NCI-H1694 treated with DMSO at 0.1 percent for 48 hours (cell line): ENCODE measurements at regions not wholly inside any gene's neighbourhood (a gene's known extent, or its start where the extent isn't known, plus 50 kb on each side); places are given as distances from the start of the nearest gene placed in this dataset.
"Not testable (repeated sequence)": the region's sequence is repeated elsewhere in the genome, so short reads cannot be mapped to it uniquely, and the experiment has no call there.

Source experiments
- DNase-seq: peaks from one replicate; lab custom pipeline; 2025; lab: John Stamatoyannopoulos, UW

DNA sequence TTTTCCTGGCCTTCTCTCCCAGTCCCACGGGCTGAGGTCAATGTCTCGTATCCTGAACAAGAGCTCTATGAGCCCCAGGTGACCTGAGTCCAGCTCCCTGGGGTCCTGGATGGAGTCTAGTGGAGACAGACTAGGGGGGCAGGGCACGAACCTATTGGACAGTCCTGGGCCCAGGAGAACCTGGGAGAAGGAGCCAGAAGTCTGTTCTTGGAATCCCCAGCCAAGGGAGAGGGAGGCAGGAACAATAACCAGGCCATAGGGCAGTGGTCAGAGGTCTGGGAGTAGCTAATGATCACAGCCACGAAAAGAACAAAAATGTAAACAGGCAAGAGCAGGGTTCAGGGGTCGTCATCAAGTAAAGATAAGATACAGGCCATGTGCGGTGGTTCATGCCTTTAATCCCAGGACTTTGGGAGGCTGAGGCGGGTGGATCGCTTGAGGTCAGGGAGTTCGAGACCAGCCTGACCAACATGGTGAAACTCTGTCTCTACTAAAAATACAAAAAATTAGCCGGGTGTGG is 60.8 kb downstream of the COPRS start:
- no peak for DNase-seq

DNA sequence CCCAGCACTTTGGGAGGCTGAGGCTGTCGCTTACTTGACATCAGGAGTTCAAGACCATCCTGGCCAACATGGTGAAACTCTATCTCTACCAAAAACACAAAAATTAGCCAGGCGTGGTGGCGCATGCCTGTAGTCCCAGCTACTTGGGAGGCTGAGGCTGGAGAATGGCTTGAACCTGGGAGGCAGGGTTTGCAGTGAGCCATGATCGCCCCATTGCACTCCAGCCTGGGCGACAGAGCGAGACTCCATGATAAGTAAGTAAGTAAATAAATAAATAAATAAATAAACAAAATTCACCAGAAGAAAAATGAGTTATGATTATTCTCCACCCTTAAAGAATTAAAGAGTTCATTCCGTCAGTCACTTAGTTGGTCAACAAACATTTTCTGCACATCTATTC is 63.1 kb downstream of the COPRS start:
- DNase-seq: not testable (repeated sequence)

DNA sequence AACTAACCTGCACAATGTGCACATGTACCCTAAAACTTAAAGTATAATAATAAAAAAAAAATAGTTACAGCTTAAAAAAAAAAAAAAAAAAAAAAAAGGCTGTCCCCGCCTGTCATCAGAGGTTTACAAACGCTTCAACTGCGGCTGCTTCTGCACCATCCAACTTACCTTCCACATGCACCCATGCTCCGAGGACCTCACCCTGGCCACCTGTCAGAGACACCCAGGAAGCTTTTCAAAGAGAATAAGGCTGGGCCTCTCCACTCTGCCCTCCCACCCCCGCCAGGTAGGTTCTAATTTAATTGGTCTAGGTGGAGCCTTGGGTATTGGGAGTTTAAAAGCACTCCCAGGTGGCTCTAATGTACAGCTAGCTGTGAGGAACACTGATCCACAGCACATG is 64.9 kb downstream of the COPRS start:
- DNase-seq: no peak

DNA sequence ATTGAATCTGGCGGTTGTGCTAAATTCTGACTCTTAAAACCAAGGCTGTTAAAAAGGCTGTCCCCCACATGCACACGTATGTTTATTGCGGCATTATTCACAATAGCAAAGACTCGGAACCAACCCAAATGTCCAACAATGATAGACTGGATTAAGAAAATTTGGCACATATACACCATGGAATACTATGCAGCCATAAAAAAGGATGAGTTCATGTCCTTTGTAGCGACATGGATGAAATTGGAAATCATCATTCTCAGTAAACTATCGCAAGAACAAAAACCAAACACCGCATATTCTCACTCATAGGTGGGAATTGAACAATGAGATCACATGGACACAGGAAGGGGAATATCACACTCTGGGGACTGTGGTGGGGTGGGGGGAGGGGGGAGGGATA is 65.4 kb downstream of the COPRS start:
- DNase-seq: not testable (repeated sequence)

DNA sequence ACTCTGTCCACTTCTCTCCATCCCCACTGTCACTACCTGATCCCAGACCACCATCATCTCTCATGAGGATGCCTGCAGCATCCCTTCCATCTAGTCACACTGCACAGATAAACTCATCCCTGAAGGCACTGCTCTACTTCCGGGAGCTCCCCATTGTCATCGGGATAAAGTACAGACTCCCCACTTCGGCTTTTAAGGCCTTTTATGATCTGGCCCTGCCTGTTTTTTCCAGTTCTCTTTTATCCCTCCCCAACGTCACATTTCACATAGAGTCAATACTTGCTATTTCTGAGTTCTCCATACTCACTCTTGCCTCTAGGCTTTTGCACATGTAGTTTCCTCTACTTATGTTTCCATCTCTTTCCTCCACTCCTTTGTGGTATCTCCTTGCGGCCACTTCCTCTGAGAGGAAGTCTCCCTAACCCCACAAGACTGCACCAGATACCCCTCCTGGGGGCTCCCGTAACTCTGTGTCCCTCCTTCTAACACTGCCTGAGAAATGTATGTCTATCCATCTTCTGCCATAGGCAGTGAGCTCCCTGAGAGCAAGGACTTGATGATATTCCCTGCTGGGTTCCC is 66.9 kb downstream of the COPRS start:
- no peak for DNase-seq

DNA sequence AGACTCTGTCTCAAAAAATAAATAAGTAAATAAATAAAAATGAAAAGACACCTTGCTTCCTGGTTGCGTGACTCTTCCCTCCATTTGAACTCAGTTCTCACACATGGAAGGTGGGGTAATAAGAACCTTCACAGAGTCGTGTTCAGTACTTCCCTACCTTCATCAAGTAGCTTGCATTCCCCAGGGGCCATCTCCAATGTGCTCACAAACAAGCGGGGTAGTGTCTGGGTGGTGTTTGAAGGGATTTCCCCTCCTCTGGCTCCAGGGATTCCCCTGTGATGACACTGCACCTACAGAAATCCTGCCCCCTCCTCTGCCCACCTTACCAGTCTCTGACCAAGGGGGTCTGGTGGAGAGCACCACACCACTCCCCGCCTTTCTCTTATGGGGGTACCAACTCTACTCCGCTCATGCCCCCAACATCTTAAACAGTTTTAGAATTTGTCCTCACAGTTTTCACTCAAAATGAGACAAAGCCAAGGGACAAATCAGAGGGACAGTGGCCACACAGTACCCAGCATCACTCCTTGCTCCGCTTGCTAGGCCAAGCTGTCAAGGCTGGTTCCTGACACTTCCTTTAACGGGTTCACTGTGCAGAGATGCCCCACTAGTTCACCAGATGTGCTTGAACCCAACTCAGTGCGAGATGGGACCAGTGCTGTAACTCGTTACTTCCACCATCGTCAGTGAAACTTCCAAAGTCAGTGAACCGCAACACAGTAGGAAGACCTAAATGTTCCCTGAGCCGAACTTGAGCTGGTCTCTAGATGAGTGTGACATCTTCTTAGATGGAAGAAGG is 69.1 kb downstream of the COPRS start:
- DNase-seq: no peak

DNA sequence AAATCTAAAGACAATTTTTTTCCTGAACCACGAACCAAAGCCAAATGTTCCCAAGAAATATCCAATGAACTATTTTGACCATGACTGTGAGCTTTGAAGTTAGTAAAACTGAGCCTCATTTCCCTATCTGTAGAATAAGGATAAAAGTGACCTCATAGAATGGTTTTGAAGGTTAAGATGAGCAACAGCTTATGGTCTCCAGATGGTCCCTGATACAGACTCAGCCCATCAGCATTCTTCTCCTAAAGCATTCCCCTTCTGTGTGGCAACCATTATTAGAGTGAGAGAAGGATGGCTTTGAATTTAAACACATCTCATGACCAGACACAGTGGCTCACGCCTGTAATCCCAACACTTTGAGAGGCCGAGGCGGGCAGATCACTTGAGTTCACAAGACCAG is 70.1 kb downstream of the COPRS start:
- DNase-seq: no peak

DNA sequence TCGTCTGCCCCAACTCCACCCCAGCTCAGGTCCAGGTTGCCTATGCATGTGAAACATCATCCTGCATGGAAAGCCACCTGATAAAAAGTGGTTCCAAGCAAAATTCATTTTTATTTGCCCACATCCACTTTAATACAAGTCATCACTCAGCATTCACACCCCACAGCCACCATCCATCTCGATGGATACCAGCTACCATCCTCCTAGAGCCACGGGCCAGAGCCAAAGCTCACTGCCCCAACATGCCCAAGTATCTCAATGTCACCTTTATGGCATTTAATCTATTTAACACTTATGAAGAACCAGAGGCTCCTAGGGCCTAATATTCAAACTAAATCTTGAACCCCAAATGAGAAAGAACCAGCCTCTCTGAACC is 70.5 kb downstream of the COPRS start:
- DNase-seq: no peak

DNA sequence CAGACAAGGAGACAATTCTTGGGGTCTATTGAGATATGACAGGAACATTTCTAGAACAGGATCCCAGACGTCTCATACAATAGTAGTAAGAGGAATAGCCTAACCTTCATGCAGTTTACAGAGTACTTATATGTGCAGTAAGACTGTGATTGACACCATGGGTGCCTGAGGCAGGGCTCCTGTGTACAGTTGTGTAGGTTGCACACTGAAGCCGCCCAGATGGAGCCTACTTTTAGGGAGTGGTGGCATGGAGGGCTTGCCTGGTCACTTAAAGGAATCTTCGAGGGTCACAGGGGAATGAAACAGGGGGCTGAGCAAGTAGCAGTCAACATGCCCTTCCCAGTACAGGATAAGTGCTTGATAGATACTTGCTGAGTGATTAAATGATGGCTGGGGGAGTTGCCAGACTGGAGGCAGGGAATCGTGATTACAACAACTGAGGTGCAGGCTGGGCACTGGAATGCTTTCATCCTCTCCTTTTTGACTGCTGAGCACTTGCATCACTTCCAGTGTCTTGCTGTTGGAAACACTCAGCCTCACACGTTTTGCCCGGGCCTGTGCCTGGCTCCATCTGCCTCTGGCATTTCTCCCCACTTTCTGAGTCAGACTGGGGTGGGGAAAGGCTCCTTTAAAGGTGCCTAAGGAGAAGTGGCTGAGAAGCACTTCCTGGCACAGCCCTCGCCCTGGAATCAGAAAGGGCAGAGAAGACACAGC is 71.0 kb downstream of the COPRS start:
- DNase-seq: no peak

DNA sequence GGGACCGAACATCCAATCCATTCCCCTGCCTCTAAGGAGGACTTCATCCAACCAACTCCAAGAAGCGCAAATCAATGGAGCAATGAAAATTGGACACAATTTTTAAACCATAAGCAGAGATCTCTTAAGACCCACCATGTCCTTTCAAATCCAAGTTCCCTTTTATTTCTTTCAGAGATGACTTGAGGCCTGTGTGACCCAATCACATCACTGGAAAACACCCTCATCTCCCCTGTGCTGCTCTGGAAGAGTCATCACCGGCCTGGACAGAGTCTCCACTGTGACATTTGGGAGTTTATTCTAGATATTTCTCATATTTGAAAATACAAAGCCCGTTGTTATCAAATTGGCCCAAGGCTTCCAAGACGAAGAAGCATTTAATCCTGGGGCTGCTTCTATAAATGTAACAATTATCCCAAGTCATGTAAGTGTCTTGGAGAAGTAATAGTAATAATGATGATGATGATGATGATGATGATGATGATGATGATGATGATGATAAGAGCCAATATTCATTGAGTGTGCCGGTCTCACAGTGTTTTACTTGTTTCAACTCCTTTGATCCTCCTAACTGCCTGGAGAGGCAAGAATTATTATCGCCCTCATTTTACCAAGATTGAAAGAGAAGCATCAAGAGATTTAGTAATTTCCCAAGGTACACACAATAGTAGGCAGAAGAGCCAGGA is 72.1 kb downstream of the COPRS start:
- DNase-seq: no peak

DNA sequence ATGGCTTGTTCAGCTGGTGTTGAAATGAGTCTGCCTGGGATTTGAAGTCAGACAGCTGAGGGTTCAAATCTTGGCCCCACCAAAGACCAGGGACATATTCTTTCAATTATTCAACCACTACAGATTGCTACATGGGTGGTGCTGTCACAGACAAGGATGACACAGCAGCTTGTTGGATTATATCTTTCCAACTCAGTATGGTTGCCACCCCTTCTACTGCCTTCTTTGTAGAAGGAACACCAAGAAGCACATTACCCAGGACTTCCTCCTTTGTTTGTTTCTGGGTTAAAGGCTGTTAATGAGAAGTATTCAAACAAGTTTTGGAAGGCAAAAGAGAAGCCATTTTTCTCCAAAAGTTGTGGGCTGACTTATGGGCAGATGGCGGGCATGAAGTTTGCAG is 78.6 kb downstream of the COPRS start:
- no peak for DNase-seq

DNA sequence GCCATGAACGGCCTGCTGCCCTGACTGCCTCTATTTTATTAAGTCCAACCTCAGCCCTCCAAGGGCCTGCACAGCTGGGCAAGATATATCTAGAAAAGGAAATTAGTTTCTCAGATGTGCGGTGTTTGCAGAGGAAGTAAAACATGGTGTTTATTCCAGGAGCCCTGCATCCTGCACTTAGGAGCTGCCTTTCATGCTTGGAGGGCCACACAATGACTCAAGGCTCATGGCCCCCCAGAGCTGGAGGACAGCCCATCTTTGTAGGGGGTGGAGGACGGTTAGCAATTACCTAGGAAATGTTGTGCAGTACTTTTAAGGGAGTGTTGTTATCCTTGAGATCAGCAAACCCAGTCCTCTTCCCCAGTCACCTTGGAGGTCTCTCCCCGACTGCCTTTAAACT is 80.5 kb downstream of the COPRS start:
- no peak for DNase-seq

DNA sequence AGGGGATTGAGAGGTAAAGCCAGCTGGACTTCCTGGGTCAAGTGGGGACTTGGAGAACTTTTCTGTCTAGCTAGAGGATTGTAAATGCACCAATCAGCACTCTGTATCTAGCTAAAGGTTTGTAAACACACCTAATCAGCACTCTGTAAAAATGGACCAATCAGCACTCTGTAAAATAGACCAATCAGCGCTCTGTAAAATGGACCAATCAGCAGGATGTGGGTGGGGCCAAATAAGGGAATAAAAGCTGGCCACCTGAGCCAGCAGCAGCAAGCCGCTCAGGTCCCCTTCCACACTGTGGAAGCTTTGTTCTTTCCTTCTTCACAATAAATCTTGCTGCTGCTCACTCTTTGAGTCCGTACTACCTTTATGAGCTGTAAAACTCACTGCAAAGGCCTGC is 87.7 kb downstream of the COPRS start:
- DNase-seq: not testable (repeated sequence)

DNA sequence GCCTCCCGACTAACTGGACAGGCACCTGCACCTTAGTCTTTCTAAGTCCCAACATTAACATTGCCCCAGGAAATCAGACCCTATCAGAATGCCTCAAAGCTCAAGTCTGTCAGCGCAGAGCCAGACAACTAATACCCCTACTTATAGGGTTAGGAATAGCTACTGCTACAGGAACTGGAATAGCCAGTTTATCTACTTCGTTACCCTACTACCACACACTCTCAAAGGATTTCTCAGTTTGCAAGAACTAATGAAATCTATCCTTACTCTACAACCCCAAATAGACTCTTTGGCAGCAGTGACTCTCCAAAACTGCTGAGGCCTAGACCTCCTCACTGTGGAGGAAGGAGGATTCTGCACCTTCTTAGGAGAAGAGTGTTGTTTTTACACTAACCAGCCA is 88.5 kb downstream of the COPRS start:
- DNase-seq: not testable (repeated sequence)

DNA sequence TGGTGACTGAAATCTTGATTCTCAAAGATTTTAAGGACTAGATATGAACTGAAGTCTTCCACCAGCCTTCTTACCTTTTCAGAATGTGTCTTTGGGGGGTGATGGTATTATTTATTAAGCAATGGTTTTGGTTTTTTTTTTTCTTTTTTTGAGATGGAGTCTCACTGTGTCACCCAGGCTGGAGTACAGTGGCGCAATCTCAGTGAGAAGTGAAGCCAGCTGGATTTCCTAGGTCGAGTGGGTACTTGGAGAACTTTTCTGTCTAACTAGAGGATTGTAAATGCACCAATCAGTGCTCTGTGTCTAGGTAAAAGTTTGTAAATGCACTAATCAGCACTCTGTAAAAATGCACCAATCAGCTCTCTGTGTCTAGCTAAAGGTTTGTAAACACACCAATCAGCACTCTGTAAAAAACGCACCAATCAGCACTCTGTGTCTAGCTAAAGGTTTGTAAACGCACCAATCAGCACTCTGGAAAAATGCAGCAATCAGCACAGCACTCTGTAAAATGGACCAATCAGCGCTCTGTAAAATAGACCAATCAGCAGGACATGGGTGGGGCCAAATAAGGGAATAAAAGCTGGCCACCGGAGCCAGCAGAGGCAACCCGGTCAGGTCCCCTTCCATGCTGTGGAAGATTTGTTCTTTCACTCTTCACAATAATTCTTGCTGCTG is 97.1 kb downstream of the COPRS start:
- not testable (repeated sequence) for DNase-seq

DNA sequence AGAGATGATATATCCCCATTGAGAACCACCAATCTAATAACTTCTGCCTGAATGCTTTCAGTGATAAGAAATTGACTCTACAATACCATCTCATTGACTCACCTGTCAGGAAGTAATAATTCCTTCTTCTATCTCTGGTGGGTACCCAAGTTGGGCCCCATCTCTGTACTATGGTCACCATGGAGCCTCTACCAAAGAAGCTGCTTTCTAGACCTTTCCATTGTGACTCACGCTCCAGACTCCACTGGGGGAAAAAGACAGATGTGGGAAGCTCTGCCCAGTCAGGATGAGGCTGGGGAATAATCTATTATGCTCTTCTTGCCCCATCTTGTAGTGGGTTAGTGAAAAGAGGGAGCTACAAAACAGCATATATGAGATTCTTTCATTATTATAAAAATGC is 100.4 kb downstream of the COPRS start:
- no peak for DNase-seq

DNA sequence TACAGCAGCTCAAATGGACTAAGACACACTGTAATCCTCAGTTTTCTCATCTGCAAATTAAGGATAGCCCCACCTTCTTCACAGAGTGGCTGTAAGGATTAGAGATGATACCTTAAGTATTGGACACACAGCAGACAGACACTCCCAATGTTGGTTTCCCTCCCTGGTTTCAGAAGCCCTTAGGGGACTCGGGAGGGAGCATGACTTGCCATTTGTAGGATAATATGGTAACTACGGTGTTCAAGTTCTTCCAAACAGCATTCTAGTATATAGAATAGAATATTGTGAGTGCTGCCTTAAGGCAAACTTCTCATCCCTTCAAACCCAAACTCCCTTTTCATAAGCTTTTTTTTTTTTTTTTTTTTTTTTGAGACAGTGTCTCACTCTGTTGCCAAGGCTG is 101.9 kb downstream of the COPRS start:
- no peak for DNase-seq

DNA sequence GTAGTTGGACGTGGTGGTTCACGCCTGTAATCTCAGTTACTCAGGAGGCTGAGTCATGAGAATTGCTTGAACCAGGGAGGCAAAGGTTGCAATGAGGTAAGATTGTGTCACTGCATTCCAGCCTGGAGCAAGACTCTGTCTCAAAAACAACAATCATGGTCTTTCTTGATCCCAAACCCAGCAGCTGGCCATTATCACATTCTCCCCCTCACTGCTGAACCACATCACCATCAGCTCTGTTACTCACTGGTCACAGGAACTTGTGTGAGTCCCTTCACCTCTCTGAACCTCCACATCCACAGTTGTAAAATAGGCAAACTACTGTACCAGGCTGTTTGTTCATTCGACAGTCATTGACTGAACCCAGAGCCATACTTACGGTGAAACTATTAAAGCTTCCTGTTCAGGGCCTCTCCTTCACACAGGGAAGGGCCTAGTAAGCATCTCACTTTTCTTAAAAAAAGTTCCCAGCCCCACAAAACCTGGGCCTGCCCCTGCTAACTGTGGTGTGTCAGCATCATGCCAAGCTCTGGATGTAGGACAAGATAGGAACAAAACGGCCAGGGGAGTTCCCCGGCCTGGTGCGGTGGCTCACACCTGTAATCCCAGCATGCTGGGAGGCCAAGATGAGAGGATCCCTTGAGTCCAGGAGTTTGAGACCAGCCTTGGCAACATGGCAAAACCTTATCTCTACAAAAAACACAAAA is 104.7 kb downstream of the COPRS start:
- DNase-seq: no peak

DNA sequence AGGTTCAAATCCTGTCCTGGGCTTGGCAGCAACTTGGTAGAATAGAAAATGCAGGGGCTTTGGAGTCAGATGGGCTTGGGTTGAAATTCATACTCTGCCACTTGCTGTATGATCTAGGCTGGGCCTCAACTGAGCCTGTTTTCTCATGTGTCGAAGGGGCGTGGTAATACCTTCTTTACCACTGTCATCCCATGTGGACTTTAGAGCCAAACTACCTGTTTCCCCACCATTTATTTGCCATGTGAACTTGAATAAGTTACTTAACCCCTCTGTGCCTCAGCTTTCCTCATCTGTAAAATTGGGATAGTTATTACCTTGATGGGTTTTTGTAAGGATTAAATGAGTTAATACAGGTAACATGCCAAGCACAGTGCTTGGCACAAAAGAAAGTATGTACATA is 106.0 kb downstream of the COPRS start:
- DNase-seq: no peak

DNA sequence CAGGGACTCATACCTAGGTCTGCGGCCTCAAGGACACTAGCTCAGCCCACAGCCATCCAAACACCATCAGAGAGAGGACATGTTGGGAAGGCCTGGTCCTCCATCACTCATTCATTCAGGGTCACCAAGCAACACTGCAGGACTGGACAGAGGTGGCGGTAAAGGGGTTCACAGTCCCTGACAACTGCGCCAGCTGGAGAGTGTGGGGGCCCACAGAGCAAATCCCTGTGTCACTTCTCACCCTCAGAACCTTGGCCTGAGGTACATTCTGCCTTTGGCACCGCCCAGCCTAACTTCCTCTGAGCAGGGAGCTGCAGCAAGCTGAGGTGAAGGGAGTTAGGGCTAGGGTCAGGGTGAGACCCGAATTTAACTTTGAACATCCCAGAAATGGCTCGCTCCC is 106.5 kb downstream of the COPRS start:
- DNase-seq: no peak

DNA sequence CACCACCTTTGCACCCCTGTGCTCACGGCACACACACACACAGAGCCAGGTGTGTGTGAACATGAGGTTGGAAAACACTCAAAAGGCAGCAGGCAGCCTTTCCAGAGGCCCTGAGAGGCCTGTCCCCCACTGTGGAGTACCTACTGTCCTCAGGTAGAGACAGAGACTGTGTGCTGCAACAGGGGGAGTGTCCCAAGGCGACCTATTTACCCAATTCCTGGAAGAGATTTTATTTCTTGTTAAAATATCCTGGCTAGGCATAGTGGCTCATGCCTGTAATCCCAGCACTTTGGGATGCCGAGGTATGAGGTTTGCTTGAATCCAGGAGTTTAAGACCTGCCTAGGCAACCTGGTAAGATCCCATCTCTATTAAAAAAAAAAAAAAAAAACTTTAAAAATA is 108.5 kb downstream of the COPRS start:
- DNase-seq: no peak
